Thyroid gland (tissue), 4 donors: ENCODE measurements at regions not wholly inside any gene's neighbourhood (a gene's known extent, or its start where the extent isn't known, plus 50 kb on each side); places are given as distances from the start of the nearest gene placed in this dataset.

Experiments
- DNase-seq, 2 donors: peaks; one replicate each; pipeline ENCODE4 v3.0.0-alpha.2; 2019
- H3K27ac ChIP-seq, 3 donors: fragments of 200-600 bp; sonication (generic); 1 replicate in 2 of 3; 2 replicates in 1 of 3; pipeline ENCODE4 v1.5.1; 2016 to 2019; ENCODE audit warnings: mild to moderate bottlenecking in 1 of 3, moderate library complexity in 1 of 3
- H3K27me3 ChIP-seq: fragments of 200-600 bp; sonication (generic); one replicate; pipeline ENCODE4 v1.5.1; 2019
- H3K36me3 ChIP-seq, 2 donors: fragments of 200-600 bp; sonication (generic); one replicate each; pipeline ENCODE4 v1.5.1; 2016 to 2019
- H3K4me1 ChIP-seq, 2 donors: fragments of 200-600 bp; sonication (generic); one replicate each; pipeline ENCODE4 v1.5.1; 2017 to 2019
- H3K4me3 ChIP-seq, 3 donors: fragments of 200-600 bp; sonication (generic); replicated peaks in 1 of 3; 1 replicate in 2 of 3; 2 replicates in 1 of 3; pipeline ENCODE4 v1.5.1; 2016; ENCODE audit warnings: mild to moderate bottlenecking in 1 of 3
- H3K9me3 ChIP-seq: fragments of 200-600 bp; sonication (generic); one replicate; pipeline ENCODE4 v1.5.1; 2017
- CTCF ChIP-seq, 6 experiments: fragments of 200-600 bp in 3 of 6; fragments of 450-650 bp in 3 of 6; sonication (generic) in 3 of 6; IDR thresholded peaks; one replicate each; pipeline ENCODE4 v1.5.1; 2016 to 2019; ENCODE audit warnings: antibody characterized with exemption in 6 of 6, mild to moderate bottlenecking in 2 of 6, inconsistent platforms in 1 of 6, moderate library complexity in 1 of 6
- POLR2A ChIP-seq, 2 donors: fragments of 450-650 bp; IDR thresholded peaks; one replicate each; pipeline ENCODE4 v1.6.1; 2017; ENCODE audit warnings: antibody characterized with exemption in 2 of 2, mild to moderate bottlenecking in 2 of 2, moderate library complexity in 1 of 2
- WGBS, 2 donors: methylation state at CpG; one replicate each; pipeline ENCODE4 v1.1.5; 2017; 5-methylcytosine and 5-hydroxymethylcytosine counted together
- intact Hi-C: fragments of 100-400 bp; cut with DNase I; formaldehyde crosslinking; loops from one replicate; pipeline ENCODE4 v1.15.1; 2023

DNA sequence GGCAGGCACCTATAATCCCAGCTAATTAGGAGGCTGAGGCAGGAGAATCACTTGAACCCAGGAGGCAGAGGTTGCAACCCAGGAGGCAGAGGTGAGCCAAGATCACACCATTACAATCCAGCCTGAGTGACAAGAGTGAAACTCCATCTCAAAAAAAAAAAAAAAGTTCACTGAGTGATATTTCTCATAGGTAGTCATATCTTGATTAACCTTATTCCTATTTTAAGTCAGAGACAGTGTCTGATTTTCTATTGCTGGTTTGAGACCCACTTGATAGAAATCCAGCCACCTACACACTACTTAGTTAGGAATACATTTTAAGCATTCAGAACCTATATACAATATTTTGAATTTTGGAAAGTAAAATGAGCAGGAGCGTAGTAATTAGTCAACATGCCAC, 357.4 kb upstream of the ADGRL2 start:
- Histone ChIP-seq H3K36me3 (no peaks in the 10 kb centered on the region), H3K4me1 (peaks cover 0 to 2% of the 10 kb centered on the region in 2 donors), H3K27me3 (no peaks in the 10 kb centered on the region), H3K9me3 (no peaks in the 10 kb centered on the region), H3K4me3 (no peak overlapping the region), H3K27ac (no peak overlapping the region)
- intact Hi-C loops, result no loop called here
- no peak for DNase-seq
- TF ChIP-seq POLR2A (IDR thresholded peaks at IDR 0.05) (no peak), CTCF (IDR thresholded peaks at IDR 0.05) (no peak)
- 90 to 97% methylated on average over 1 of the region's 1 CpG for WGBS, 2 donors

- 96% methylated on average over 12 of the region's 12 CpGs for WGBS, 2 donors
- intact Hi-C loops, result no loop called here
- Histone ChIP-seq H3K27ac (peak overlapping the region in 1 of 3 donors; percentile 68), H3K4me3 (no peak overlapping the region), H3K27me3 (no peaks in the 10 kb centered on the region), H3K9me3 (no peaks in the 10 kb centered on the region), H3K36me3 (no peaks in the 10 kb centered on the region), H3K4me1 (peaks cover 16 to 17% of the 10 kb centered on the region in 2 donors)
- DNase-seq, result no peak
- TF ChIP-seq CTCF (IDR thresholded peaks at IDR 0.05) (no peak), POLR2A (IDR thresholded peaks at IDR 0.05) (no peak)
These were observed 361.5 kb upstream of the ADGRL2 start for GRCh38 chr1:81439046-81439823.

DNA sequence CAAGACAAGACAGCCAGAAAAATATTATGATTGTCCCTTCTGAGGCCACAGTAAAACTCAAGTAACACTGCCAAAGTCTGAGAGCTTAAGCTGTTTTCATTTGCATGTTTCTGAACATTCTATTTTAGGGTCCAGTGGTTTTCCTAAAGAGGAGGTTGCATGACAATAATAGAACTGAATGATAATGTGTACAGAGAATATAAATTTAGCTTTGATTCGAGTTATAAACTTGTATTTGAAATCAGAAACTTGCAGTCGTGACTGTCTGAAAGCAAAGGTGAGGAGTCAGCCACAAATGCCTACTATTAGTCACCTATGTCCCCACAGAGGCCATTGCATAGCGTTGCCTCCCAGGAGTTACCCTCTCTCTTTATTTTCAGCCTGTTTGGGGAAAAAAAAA, 363.1 kb upstream of the ADGRL2 start:
- intact Hi-C loops, result no loop called here
- H3K27ac ChIP-seq, result peak overlapping the region; percentile 44 to 68 (median 47)
- H3K4me3 ChIP-seq, result no peak overlapping the region
- 18 to 24% methylated on average over 3 of the region's 3 CpGs for WGBS, 2 donors
- H3K4me1 ChIP-seq, result peaks cover 19 to 24% of the 10 kb centered on the region in 2 donors
- H3K36me3 ChIP-seq, result no peaks in the 10 kb centered on the region
- TF ChIP-seq POLR2A (IDR thresholded peaks at IDR 0.05) (no peak), CTCF (IDR thresholded peaks at IDR 0.05) (no peak)
- H3K9me3 ChIP-seq, result no peaks in the 10 kb centered on the region
- H3K27me3 ChIP-seq, result no peaks in the 10 kb centered on the region
- DNase-seq, result no peak

GRCh38 chr1:81437213-81437612, 363.5 kb upstream of the ADGRL2 start:
- Histone ChIP-seq H3K9me3 (no peaks in the 10 kb centered on the region), H3K4me1 (peaks cover 24 to 28% of the 10 kb centered on the region in 2 donors), H3K27me3 (no peaks in the 10 kb centered on the region), H3K27ac (peak overlapping the region; percentile 44 to 68 (median 47)), H3K4me3 (no peak overlapping the region), H3K36me3 (no peaks in the 10 kb centered on the region)
- 40 to 54% methylated on average over 1 of the region's 1 CpG for WGBS, 2 donors
- intact Hi-C loops, result no loop called here
- no peak for TF ChIP-seq CTCF (IDR thresholded peaks at IDR 0.05)
- no peak for TF ChIP-seq POLR2A (IDR thresholded peaks at IDR 0.05)
- no peak for DNase-seq

DNA sequence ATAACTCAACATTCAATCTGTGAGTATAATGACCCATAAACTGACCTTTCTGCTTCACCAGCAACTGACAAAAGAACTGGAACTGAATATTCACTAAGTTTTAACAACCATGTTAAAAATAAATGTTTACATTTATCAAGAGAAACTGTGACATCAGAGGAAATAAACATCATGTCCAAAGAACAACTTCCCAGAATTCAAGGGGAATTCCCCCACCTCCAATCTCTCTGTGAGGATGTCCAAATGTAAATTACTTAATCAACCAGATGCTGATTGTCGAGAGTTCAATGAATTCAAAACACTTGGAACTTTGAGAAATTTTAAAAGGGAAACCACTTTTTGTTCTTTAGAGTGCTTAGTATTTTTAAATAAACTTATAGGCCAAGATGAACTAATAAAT, 365.6 kb upstream of the ADGRL2 start:
- peaks cover 31 to 38% of the 10 kb centered on the region in 2 donors for H3K4me1 ChIP-seq
- intact Hi-C loops, result no loop called here
- no peak for TF ChIP-seq CTCF (IDR thresholded peaks at IDR 0.05)
- TF ChIP-seq POLR2A (IDR thresholded peaks at IDR 0.05), result no peak
- DNase-seq, result no peak
- no peaks in the 10 kb centered on the region for H3K27me3 ChIP-seq
- peak overlapping the region in 1 of 3 donors; percentile 24 for H3K27ac ChIP-seq
- 44 to 72% methylated on average over 1 of the region's 1 CpG for WGBS, 2 donors
- no peaks in the 10 kb centered on the region for H3K36me3 ChIP-seq
- H3K9me3 ChIP-seq, result no peaks in the 10 kb centered on the region
- no peak overlapping the region for H3K4me3 ChIP-seq
